ENCODE measurements at regions not wholly inside any gene's neighbourhood (a gene's known extent, or its start where the extent isn't known, plus 50 kb on each side); places are given as distances from the start of the nearest gene placed in this dataset.

DNA sequence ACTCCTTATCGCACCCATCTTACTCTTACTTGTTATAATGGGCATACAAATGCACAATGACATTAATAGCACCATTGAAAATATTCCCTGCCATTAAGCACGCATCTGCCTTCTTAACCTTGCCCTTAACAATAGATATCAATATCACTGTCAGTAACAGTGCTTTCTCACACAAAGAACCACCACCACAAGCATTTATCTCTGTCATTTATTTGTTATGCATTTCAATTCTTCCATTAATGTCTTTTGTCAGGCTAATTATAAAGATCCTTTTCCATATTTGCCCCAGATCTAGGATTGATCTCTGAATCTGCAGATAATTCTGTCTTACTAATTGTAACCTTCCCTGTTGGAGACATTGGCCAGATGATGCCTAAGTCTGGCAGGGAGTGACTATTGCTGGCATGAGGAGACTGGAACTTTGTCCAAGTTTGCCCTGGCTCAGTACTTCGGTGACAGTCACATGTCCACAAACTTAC, 419.6 kb upstream of the TGFBR2 start:
- TF ChIP-seq, protein P1, sequence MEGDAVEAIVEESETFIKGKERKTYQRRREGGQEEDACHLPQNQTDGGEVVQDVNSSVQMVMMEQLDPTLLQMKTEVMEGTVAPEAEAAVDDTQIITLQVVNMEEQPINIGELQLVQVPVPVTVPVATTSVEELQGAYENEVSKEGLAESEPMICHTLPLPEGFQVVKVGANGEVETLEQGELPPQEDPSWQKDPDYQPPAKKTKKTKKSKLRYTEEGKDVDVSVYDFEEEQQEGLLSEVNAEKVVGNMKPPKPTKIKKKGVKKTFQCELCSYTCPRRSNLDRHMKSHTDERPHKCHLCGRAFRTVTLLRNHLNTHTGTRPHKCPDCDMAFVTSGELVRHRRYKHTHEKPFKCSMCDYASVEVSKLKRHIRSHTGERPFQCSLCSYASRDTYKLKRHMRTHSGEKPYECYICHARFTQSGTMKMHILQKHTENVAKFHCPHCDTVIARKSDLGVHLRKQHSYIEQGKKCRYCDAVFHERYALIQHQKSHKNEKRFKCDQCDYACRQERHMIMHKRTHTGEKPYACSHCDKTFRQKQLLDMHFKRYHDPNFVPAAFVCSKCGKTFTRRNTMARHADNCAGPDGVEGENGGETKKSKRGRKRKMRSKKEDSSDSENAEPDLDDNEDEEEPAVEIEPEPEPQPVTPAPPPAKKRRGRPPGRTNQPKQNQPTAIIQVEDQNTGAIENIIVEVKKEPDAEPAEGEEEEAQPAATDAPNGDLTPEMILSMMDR (IDR thresholded peaks at IDR 0.05): no peak
- TF ChIP-seq SIN3A (IDR thresholded peaks at IDR 0.05; ENCODE audit: borderline replicate concordance, insufficient read depth, low read depth, low read length) (no peak), POLR2AphosphoS5 (IDR thresholded peaks at IDR 0.05; ENCODE audit: low read depth, low read length) (no peak)

Measured in Panc1 (cell line).